ENCODE measurements at regions not wholly inside any gene's neighbourhood (a gene's known extent, or its start where the extent isn't known, plus 50 kb on each side); places are given as distances from the start of the nearest gene placed in this dataset.
"Not testable (repeated sequence)": the region's sequence is repeated elsewhere in the genome, so short reads cannot be mapped to it uniquely, and the experiment has no call there.

- not testable (repeated sequence) for DNase-seq (ENCODE audit: low read depth, low spot score)
Observed at GRCh38 chr4:86413426-86413825, 53.6 kb upstream of the MAPK10 start.

- no peak for DNase-seq (ENCODE audit: low read depth, low spot score)
Observed at GRCh38 chr4:86414686-86415085, 54.8 kb upstream of the MAPK10 start.

- DNase-seq (ENCODE audit: low read depth, low spot score), result no peak
Observed at GRCh38 chr4:86416081-86416480, 56.2 kb upstream of the MAPK10 start.

GRCh38 chr4:86421461-86421860 is 61.6 kb upstream of the MAPK10 start:
- no peak for DNase-seq (ENCODE audit: low read depth, low spot score)

- no peak for DNase-seq (ENCODE audit: low read depth, low spot score)
Observed at GRCh38 chr4:86431543-86432116, 71.8 kb upstream of the MAPK10 start.

GRCh38 chr4:86432559-86433134 is 72.8 kb upstream of the MAPK10 start:
- peak; percentile 20 for DNase-seq (ENCODE audit: low read depth, low spot score)

GRCh38 chr4:86439293-86439692 is 79.4 kb upstream of the MAPK10 start:
- no peak for DNase-seq (ENCODE audit: low read depth, low spot score)

- peak; percentile 56 for DNase-seq (ENCODE audit: low read depth, low spot score)
Observed at GRCh38 chr4:86441175-86441936, 81.5 kb upstream of the MAPK10 start.

- no peak for DNase-seq (ENCODE audit: low read depth, low spot score)
Observed at GRCh38 chr4:86442881-86443280, 83.0 kb upstream of the MAPK10 start.

GRCh38 chr4:86443495-86443894 is 83.6 kb upstream of the MAPK10 start:
- DNase-seq (ENCODE audit: low read depth, low spot score), result no peak

- DNase-seq (ENCODE audit: low read depth, low spot score), result no peak
Observed at GRCh38 chr4:86446996-86447395, 87.1 kb upstream of the MAPK10 start.

GRCh38 chr4:86448871-86449270 is 89.0 kb upstream of the MAPK10 start:
- no peak for DNase-seq (ENCODE audit: low read depth, low spot score)

GRCh38 chr4:86449746-86450588 is 90.1 kb upstream of the MAPK10 start:
- DNase-seq (ENCODE audit: low read depth, low spot score), result no peak

- no peak for DNase-seq (ENCODE audit: low read depth, low spot score)
Observed at GRCh38 chr4:86450861-86451260, 91.0 kb upstream of the MAPK10 start.

GRCh38 chr4:86451560-86452330 is 91.9 kb upstream of the MAPK10 start:
- DNase-seq (ENCODE audit: low read depth, low spot score), result peak; percentile 33

- DNase-seq (ENCODE audit: low read depth, low spot score), result no peak
Observed at GRCh38 chr4:86452422-86452891, 92.6 kb upstream of the MAPK10 start.

GRCh38 chr4:86452924-86453531 is 93.2 kb upstream of the MAPK10 start:
- peak; percentile 16 for DNase-seq (ENCODE audit: low read depth, low spot score)

GRCh38 chr4:86453611-86454072 is 93.8 kb upstream of the MAPK10 start:
- DNase-seq (ENCODE audit: low read depth, low spot score), result not testable (repeated sequence)

- no peak for DNase-seq (ENCODE audit: low read depth, low spot score)
Observed at GRCh38 chr4:86461849-86462248, 102.0 kb upstream of the MAPK10 start.

GRCh38 chr4:86472377-86473019 is 112.6 kb upstream of the MAPK10 start:
- no peak for DNase-seq (ENCODE audit: low read depth, low spot score)
